Activated CD4-positive, alpha-beta T cell treated with anti-CD3 and anti-CD28 coated beads, Interleukin-2, amount 50 U/mL, for 1 hour (primary cell): ENCODE measurements at regions not wholly inside any gene's neighbourhood (a gene's known extent, or its start where the extent isn't known, plus 50 kb on each side); places are given as distances from the start of the nearest gene placed in this dataset.
"Not testable (repeated sequence)": the region's sequence is repeated elsewhere in the genome, so short reads cannot be mapped to it uniquely, and the experiment has no call there.

ENCODE experiments used
- DNase-seq: peaks from one replicate; pipeline ENCODE4 v3.0.0-alpha.2; 2020

DNA sequence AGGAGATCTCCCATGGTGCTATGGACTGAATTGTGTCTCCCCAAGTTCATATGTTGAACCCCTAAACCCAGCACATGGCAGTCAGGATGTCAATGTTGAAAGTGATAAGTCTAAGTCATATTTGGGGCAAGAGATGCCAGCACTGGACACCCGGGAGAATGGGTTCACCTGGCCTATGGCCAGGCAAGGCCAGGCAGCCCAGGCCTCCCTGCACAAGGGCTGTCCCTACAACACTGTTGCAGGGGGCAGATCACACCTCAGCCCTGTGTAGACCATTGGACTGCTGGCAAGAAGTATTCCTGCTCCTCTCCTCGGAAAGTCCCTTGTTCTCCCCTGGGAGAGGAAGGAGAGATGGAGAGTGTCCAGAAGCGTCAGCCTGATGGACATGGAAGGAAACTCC lies 240.5 kb downstream of the GADD45G start:
- no peak for DNase-seq

DNA sequence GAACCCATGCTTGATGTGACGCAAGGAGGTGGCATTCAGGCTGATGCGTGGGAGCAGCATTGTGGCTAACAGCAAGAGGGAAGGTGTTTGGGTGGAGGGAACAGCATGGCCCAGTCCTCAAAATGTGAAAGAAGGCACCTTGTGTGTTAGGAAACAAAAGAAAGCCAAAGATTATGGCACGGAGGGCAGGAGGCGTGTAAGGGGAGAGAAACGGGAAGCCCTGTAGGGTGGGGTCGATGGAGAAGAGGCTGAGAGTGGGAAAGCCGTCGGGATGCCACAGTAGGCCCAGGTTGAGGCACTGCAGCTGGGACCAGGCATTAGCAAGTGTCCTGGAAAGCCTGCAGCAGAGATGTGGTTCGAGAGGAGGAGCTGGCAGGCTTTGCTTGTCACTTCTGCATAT lies 241.1 kb downstream of the GADD45G start:
- DNase-seq: no peak

DNA sequence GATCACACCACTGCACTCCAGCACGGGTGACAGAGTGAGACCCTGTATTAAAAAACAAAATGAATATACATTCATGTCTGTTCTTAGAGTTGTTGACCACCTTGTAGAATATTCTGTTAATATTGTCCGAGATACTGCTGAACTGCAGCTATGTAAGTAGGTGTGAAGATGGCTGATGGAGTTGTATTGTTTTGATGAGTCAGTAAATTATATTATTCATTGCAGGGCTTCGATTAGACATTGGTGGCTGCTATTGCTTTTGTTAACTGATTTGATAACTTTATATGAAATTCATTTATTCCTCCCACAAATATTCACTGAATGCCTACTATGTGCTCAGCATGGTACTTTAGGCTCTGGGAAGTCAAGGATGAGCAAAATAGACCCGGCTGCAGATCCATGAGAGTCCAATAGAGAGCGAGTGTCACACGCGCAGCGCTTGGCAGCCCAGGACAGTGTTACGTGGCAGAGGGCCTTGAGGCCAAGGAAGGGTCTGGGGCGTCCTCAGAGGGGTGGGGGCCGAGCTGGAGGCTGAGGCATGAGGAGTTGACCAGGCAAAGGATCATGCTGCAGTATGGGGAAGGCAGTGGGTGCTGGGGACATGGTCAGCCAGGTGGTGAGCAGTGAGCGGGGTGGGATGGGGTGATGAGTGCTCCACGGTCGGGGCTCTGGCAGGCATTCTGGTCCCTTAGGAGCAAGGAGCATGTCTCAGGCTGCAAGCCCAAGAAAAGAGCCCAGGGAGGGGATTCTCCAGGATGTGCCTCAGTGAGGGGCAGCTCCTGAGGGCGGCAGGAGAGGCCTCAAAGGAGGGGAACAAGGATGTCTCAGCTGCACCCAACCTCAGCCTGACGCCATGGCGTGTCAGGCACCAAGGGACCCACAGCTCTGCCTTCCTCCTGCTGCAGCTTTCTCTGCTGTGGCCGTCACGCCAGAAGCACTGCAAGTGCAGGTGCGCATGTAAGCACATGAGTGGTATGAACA lies 243.5 kb downstream of the GADD45G start:
- no peak for DNase-seq

DNA sequence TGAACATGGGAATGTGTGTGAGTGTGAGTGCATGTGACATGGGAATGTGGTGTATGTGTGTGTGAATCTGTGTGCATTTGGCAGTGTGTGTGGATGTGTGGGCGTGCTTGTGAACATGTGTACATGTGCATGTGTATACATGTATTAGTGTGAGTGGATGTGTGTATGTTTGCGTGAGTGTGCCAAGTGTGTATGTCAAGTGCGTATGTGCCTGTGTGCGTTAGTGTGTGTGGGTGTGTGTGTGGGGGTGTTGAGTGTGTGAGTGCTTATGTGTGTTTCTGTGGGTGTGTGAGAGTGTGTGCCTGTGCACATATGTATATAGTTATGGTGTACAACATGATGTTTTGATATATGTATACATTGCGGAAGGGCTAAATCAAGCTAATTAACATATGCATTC lies 244.3 kb downstream of the GADD45G start:
- DNase-seq: no peak

DNA sequence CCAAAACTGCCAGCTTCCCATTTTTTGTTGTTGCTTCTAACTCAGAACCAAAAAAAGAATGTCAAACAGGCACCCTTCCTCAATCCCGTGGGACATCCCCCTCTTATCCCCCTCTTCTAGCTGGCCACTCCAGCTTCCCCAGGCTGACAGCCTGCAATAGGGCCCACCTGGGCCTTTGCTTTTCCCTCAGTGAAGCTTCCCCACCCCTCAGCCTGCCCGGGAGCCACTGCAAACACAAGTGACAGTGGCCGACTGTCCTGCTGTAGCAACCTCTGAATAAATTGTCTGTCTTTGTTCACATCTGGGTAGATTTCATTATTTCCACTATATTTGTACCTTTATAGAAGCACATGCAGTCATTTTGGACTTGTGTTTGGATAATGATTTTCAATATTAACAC lies 245.3 kb downstream of the GADD45G start:
- DNase-seq: no peak

DNA sequence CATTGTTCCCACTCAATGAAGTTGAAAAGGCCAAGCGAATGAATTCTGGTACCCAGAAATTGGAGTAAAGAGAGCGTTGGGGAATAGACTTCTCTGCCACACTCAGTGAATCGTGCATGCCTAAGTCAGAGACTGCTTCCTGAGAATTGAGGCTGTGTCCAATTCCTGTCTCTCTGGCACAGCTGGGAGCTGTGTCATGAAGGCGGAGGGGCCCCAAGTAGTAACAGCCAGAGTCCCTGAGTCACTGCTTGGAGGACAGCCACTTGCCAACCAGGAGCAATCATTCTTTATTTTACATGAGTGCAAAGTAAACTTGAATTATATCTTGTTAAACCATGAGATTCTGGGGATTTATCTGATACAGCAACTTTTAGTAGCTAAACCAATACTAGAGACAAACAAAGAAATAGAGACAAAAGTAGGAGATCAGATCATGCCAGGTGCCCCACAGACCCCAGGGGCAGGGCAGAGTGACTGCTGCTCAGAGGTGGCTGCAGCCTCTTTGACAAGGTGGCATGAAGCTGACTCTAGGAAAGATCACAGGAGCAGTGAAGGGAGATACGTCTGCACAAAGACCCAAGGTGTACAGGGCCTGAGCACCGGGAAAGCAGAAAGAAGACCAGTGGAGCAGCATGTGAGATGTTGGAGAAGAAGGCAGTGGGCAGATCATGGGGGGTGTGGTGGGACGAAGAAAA lies 246.0 kb downstream of the GADD45G start:
- DNase-seq: no peak

DNA sequence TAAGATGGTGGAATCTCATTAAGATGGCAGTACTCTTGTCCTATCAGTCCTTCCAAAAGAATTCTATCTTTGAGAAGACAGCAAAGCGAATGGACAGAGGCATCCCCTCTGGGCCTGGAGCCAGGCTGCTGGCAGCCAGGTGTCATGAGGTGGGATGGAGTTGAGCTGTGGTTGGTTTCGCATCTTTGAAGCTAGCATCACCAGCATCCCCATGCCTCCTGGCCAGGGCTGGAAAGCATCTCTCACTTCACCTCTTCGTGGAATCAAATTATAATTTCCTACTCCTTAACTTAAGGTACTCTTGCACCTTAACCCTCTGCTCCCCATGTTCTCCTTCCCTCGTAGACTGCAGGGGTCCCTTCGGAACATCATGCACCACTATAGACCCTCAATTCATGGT lies 248.3 kb downstream of the GADD45G start:
- no peak for DNase-seq

DNA sequence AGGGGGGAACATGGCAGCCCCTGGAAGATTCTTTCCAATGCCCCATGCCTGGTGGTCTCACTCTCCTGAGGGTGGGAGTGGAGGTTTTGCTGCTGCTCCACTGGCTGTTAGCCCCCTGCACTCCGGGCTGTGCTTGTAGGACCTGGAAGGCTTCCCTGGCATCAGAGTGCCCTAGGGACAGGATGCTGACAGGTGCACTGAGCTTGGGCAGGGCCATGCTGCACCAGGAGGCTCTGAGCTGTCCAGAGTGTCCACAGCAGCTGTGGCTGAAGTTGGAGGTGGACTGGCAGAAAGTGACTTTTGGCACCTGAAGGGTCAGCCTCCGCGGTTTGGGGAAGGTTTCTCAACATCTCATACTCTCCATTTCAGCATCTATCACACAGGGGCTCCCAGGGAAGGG lies 249.1 kb downstream of the GADD45G start:
- DNase-seq: no peak

DNA sequence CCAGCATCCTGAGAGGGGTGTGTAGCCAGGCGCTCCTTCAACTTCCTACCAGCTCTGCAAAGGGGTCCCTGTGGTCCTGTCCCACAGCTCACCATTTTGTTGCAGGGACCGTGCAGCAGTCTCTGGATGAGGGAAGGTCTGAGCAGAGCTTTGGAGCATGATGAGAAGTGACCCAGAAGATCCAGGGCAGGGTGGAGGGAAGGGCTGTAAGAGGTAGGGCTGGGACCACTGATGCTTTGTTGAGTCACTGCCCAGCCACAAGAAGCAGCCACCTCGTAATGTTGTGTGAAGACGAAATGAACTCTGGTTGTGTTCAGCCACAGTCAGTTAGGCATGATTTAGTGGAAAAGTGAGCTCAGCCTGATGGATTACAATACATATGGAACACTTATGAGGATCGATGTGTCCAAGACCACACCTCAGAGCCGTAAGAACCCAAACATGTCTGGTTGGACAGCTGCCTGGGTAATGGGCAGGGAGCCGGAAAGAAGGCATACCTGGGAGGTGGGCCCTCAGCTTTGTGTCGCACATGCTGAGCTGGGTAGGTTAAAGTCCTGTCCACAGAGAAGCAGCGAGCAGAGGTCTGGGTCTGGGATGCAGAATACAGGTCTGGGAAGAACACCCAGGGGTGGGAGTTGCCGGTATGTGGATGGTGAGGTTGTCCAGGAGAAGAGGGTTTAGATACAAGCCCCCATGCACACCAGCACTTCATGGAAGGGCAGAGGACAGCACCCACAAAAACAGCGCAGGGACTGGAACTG lies 250.1 kb downstream of the GADD45G start:
- DNase-seq: no peak

DNA sequence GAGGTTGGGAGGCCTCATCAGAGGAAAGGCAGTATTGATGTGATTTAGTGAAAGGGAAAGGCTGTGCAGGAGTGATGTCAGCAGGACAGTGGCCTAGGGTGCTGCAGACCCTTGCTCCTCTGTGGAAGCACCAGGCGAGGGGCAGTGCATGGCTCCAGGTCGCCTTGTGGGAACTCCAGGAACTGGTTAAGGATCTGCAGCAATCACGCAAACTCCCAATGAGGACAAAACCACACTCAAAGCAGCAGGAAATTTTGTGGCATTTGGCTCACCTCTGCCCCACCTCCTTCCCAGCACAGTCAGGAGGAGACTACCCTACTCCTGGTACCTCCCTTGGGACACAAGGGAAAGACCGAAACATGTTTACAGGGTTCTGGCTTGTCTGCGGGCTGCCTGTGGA lies 251.5 kb downstream of the GADD45G start:
- DNase-seq: not testable (repeated sequence)

DNA sequence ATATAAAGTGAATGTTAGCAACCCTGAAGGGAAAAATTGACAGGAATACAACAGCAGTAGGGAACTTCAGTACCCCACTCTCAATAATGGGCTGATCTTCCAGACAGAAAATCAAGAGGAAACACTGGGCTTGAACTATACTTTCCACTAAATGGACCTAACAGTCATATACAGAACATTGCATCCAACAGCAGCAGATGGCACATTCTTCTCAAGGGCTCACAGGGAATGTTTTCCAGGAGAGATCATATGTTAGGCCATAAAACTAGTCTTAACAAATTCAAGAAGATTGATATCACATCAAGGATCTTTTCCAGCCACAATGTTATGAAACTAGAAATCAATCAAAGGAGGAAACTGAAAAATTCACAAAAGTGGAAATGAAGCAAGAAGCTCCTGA lies 252.1 kb downstream of the GADD45G start:
- not testable (repeated sequence) for DNase-seq

DNA sequence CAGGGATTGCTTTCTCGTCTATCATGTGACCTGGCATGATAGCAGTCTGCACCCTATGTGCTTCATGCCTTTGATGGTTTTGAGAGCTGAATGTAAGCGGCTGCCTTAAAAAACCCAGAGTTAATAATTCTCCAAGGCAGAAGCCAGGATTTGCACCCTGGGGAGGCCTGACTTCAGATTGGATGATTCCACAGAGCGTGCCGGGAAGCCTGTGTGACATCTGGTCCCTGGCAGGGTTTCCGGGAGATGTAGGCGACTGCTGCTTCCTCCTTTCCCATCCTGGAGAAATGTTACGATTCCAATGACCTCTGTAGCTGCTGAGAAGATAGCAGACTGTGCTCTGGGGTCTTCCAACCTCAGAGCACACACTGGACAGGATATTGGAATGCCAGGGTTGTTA lies 255.0 kb downstream of the GADD45G start:
- not testable (repeated sequence) for DNase-seq

DNA sequence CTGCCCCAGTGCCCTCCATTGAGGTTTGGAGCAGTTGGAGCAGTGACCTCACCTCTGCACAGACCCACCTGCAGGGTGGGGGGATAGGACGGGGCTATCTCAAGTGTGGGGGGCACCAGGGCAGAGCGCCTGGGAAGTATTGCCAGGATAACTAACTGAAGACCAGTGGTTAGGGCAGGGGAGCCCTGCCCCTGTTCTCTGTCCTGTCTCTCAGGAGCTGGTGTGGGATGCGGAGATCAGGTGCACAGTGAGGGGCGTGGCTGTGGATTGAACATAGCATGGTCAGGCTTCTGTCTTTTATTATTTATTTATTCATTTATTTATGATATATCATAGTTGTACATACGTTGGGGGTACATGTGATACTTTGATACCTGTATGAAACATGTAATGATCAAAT lies 256.6 kb downstream of the GADD45G start:
- not testable (repeated sequence) for DNase-seq

DNA sequence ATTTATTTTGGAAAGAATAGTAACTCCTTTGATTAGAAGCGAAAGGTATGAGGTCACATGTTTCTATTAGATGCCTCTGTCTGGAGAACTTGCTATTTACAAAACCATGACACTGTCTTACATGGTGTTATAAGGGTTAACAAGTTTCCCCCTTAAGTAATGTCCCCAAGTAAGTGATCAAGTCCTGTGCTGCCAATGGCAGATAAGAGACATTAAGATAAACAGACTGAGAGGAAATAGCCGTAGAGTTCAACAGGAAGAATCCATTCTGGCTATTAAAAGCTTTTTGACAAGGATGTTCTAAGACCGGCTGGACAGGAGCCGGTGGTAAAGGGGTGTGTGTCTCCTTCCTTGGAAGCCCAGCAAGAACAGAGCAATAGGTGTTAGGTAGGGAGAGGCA lies 257.5 kb downstream of the GADD45G start:
- DNase-seq: no peak

DNA sequence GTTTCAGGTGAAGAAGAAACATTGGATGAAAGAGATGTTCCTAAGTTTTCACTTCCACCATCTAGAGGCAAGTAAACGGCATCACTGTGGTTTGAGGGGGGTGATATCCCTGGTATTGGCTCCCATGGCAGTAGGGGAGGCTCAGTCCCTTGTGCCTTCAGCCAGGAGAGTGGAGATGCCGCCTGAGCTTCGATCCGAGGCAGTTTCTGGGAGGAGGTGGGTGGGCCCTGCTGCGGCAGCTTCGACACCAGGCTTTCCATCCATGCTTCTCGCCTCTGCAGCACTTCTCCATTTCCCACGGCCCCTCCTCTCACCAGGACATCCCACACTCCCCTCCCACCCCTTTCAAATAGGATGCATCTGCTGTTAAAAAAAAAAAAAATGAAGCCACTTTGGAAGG lies 258.3 kb downstream of the GADD45G start:
- DNase-seq: no peak

DNA sequence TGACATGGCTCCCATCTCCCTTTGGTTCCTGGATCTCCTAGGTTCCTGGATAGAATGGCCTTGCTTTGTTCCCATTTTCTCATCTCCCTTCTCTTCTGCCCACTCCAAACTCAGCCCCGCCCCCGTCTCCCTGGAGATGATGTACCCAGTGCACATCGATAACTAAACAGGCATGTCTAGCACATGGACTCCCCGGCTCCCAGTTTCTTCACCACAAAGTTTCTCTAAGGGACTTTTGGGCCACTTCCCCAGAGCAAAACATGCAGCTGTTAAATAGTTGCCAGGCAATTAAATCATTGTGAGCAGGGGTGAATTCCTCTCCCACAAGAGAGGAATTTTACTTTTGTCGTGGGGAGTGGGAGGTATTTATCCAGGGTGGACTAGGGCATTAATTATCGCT lies 259.0 kb downstream of the GADD45G start:
- DNase-seq: no peak

DNA sequence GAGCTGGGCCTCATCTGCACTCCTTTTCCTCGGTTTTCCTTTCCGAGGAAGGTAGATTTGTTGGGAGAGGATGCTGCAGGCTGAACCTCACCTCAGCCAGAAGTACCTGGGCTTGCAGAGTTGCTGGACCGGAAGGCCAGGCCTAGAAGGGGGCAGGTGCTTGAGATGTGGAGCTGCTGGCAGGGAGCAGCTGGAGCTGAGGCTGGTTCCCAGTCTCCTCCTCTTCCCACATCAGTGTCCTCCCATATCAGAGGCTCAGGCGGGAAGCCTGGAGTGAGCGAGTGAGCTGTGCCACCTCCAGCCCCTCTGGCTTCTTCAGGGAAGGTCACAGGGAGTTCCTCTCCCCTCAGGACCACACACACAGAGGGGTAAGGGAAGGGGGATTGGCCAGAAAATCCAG lies 259.4 kb downstream of the GADD45G start:
- no peak for DNase-seq

DNA sequence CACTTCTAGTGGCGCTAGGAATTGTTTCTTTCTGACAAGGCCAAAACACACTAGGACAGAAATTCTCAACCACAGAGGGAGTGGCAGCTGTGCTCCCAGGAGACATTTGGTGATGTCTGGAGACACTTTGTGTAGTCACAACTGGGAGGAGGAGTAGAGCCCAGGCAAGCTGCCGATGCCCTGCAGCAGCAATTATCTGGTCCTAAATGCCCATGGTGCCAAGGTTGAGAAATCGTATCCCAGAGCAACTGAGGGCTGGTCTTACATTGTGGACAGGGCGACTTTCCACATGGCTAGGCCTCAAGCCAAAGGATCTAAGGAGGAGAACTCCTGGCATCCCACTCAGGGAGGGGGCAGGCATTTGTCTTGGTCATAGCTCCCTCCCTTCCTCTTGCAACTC lies 259.9 kb downstream of the GADD45G start:
- DNase-seq: no peak

DNA sequence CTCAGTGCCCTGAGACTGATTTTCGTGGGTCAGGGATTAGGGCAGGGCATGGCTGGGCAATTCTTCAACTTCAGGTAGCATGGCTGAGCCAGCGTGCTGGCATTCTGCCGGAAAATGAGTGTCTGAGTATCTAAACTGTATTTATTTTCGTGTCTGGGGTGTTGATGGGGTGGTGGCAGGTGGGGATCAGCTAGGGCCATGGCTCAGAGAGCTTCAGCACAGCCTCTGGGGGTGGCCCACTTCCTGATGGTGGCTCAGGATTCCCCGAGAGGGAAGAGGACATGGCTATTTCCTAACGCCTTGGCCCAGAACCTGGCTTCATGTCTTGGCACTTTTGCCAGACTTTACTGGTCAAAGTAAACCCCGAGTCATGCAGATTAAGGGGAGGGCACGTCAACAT lies 260.5 kb downstream of the GADD45G start:
- no peak for DNase-seq

DNA sequence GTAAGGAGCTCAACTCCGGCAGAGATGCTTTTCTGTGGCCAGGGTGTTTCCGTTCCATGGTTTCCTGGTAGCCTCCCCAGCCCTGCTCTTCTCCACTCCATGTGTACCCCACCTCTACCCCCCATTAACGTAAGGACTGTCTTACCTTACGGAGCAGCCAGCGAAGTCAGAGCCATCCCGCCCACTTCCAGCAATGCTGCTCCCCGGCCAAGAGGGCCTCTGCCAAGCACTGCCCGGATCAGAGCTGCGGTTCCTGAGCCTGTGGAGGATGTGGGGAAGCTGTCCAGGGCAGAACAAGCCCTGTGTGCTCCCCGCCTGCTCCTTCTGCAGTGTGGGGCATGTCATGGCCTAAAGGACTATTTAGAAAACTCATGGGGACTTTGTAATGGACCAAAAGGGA lies 261.2 kb downstream of the GADD45G start:
- no peak for DNase-seq

DNA sequence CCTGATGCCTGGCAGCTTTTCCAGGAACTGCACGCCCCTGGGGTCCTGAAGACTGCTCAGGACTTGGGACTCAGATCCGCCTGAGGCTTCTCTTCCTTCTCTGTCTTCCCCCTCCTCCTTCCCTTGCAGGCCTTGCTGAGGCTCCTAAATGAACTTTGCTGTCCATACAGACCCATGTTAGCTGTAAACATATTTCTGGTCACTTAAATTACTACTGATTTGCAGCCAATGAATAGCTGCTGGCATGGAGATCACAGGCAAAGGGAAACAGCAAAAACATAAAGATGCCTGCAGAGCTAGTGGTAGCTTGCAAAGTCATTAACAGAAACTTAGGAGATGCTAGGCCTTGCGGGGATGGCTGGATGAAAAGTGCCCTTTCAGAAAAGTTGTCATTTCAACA lies 261.9 kb downstream of the GADD45G start:
- DNase-seq: no peak

DNA sequence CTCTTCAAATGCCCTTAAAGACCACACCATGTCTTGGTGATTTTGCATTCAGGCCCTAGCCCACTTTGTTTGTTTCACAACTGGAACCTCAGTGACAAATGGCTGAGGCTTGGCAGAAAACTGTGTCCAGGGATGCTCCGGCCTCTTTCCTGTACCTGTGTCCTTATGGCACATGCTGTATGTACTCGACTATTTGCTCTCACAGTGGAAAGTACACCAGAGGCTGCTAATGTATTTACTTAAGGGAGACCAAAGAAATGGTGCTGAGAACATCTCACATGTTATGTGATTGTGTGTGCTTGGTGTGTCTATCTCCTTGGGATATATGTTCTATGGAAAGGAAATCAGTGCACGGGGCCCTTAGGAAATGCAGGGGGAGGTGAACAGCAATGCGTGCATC lies 263.3 kb downstream of the GADD45G start:
- no peak for DNase-seq

DNA sequence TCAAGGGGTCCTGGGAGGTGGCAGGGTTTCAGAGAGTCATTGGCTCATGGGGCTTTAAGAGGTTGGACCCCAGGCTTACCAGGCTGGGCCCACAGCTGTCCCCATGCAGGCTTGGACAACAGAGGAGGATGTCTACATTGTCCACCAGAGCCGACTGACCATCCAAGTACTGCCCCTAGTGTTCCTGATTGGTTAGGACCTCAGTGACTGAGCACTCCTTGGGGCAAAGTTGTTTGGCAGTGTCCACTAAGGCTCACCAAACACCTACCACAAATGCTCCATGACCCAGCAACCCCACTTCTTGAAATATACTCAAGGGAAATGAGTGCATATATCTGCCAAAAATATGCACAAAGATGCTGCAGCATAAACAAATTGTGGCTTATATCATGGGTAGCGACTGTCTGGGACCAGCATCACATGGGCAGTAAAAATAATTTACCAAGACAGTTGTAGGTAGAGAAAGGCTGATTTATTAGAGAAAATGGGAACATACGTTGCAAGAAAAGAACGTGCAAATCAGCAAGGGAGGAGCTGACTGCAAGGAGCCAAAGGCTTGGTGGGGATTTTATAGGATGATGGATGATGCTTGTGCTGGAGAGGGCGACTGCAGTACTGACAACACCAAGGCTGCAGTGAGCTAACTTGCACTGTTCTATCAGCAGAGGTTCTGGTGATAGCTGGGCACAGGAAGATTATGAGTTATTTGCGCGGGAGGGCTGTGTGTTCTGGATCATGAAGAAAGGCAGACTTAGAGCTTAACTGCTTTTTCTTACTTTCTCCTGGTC lies 265.2 kb downstream of the GADD45G start:
- DNase-seq: no peak
